ENCODE measurements at regions not wholly inside any gene's neighbourhood (a gene's known extent, or its start where the extent isn't known, plus 50 kb on each side); places are given as distances from the start of the nearest gene placed in this dataset.
"Not testable (repeated sequence)": the region's sequence is repeated elsewhere in the genome, so short reads cannot be mapped to it uniquely, and the experiment has no call there.

DNA sequence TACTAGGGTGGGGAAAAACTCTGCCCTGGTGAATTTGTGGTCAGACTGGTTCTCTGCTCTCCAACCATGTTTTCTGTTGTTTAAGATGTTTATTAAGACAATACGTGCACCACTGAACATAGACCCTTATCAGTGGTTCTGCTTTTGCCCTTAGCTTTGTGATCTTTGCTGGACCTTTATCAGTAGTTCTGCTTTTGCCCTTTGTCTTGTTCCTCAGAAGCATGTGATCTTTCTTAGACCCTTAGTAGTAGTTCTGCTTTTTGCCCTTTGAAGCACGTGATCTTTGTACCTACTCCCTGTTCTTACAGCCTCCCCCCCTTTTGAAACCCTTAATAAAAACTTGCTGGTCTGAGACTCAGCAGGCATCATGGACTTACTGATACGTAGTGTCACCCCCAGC lies 101.4 kb upstream of the FAM90A1 start:
- TF ChIP-seq EP300, POLR2A, POLR2AphosphoS5 (IDR thresholded peaks at IDR 0.05): not testable (repeated sequence)
- TF ChIP-seq, protein P1, sequence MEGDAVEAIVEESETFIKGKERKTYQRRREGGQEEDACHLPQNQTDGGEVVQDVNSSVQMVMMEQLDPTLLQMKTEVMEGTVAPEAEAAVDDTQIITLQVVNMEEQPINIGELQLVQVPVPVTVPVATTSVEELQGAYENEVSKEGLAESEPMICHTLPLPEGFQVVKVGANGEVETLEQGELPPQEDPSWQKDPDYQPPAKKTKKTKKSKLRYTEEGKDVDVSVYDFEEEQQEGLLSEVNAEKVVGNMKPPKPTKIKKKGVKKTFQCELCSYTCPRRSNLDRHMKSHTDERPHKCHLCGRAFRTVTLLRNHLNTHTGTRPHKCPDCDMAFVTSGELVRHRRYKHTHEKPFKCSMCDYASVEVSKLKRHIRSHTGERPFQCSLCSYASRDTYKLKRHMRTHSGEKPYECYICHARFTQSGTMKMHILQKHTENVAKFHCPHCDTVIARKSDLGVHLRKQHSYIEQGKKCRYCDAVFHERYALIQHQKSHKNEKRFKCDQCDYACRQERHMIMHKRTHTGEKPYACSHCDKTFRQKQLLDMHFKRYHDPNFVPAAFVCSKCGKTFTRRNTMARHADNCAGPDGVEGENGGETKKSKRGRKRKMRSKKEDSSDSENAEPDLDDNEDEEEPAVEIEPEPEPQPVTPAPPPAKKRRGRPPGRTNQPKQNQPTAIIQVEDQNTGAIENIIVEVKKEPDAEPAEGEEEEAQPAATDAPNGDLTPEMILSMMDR (IDR thresholded peaks at IDR 0.05): not testable (repeated sequence)

Data from stomach (tissue), 4 donors.